MCF 10A (cell line): ENCODE measurements at regions not wholly inside any gene's neighbourhood (a gene's known extent, or its start where the extent isn't known, plus 50 kb on each side); places are given as distances from the start of the nearest gene placed in this dataset.

Source experiments
- BruUV-seq: library from RNA; stranded (reverse); fragments of 400-500 nt; replicated peaks from 2 replicates; lab custom pipeline; 2021; lab: Mats Ljungman, UMichigan
- CTCF ChIA-PET: fragments of 300-600 bp; sonication (Branson Sonifier 250); formaldehyde crosslinking; extraction: SDS; loops from one replicate; lab custom pipeline; 2021; ENCODE audit warnings: antibody characterized with exemption, inconsistent platforms; lab: Yijun Ruan, JAX
- POLR2A ChIA-PET: fragments of 300-600, 350-650 bp; sonication (Branson Sonifier 250); formaldehyde crosslinking; extraction: SDS; loops from one replicate; lab custom pipeline; 2020; ENCODE audit warnings: antibody characterized with exemption, inconsistent platforms; lab: Yijun Ruan, JAX
- DNase-seq: peaks from one replicate; pipeline ENCODE4 v3.0.0-alpha.2; 2018; ENCODE audit not compliant: unreplicated experiment
- H3K27ac Mint-ChIP-seq: one replicate; pipeline ENCODE4 v1.8.0; 2022; ENCODE audit warnings: mild to moderate bottlenecking, low read depth, mixed read lengths; ENCODE audit not compliant: unreplicated experiment
- H3K27me3 Mint-ChIP-seq: one replicate; pipeline ENCODE4 v1.8.0; 2022; ENCODE audit warnings: mixed read lengths; ENCODE audit not compliant: insufficient read depth, unreplicated experiment
- H3K36me3 Mint-ChIP-seq: one replicate; pipeline ENCODE4 v1.8.0; 2022; ENCODE audit warnings: mild to moderate bottlenecking, moderate library complexity, mixed read lengths; ENCODE audit not compliant: insufficient read depth, unreplicated experiment
- H3K4me1 Mint-ChIP-seq: one replicate; pipeline ENCODE4 v1.8.0; 2022; ENCODE audit warnings: mixed read lengths; ENCODE audit not compliant: insufficient read depth, unreplicated experiment
- H3K4me3 Mint-ChIP-seq: one replicate; pipeline ENCODE4 v1.8.0; 2022; ENCODE audit warnings: mild to moderate bottlenecking, moderate library complexity, mixed read lengths; ENCODE audit not compliant: unreplicated experiment
- H3K9me3 Mint-ChIP-seq: one replicate; pipeline ENCODE4 v1.8.0; 2022; ENCODE audit warnings: mixed read lengths; ENCODE audit not compliant: unreplicated experiment
- intact Hi-C: fragments of 100-400 bp; cut with micrococcal nuclease; formaldehyde crosslinking; loops from 2 replicates; pipeline ENCODE4 v1.14.1; 2022
- TF ChIP-seq, protein P1 (sequence below): fragments of 200-600 bp; IDR thresholded peaks from one replicate; pipeline ENCODE4 v1.8.0; 2022; ENCODE audit warnings: antibody characterized with exemption, mild to moderate bottlenecking; ENCODE audit not compliant: unreplicated experiment

DNA sequence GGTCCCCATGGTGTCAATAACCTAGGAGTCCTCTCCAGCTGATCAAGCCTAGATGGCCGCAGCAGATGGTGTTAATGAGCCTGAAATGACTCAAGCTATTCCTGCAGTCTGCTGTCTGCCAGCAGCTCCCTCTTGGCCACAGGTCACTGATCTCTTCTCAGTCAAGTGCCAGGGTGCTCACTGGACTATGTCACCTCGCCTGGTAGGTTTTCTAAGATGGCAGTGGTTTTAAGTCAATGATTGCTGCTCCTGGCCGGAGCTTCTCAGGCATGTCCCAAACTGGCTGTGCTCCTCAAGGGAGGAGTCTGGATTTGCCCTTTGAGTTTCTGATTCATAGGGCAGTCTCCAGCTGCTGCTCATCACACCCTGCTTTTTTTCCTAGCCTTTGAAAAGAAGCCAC, 58.6 kb upstream of the SHISA6 start:
- ChIA-PET CTCF (interaction anchor here (0.6 kb wide), 1 partner anchor 41 kb away, joined by 5 read pairs; no protein-coding TSS in a partner anchor), POLR2A (no interaction called here)
- Mint-ChIP-seq H3K4me3 (no peak overlapping the region), H3K27ac (no peak overlapping the region), H3K4me1 (no peaks in the 10 kb centered on the region), H3K27me3 (no peaks in the 10 kb centered on the region), H3K9me3 (no peaks in the 10 kb centered on the region), H3K36me3 (no peaks in the 10 kb centered on the region)
- intact Hi-C loops = no loop called here
- no TSS peak for BruUV-seq
- TF ChIP-seq, protein P1, sequence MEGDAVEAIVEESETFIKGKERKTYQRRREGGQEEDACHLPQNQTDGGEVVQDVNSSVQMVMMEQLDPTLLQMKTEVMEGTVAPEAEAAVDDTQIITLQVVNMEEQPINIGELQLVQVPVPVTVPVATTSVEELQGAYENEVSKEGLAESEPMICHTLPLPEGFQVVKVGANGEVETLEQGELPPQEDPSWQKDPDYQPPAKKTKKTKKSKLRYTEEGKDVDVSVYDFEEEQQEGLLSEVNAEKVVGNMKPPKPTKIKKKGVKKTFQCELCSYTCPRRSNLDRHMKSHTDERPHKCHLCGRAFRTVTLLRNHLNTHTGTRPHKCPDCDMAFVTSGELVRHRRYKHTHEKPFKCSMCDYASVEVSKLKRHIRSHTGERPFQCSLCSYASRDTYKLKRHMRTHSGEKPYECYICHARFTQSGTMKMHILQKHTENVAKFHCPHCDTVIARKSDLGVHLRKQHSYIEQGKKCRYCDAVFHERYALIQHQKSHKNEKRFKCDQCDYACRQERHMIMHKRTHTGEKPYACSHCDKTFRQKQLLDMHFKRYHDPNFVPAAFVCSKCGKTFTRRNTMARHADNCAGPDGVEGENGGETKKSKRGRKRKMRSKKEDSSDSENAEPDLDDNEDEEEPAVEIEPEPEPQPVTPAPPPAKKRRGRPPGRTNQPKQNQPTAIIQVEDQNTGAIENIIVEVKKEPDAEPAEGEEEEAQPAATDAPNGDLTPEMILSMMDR = no peak
- DNase-seq = no peak

DNA sequence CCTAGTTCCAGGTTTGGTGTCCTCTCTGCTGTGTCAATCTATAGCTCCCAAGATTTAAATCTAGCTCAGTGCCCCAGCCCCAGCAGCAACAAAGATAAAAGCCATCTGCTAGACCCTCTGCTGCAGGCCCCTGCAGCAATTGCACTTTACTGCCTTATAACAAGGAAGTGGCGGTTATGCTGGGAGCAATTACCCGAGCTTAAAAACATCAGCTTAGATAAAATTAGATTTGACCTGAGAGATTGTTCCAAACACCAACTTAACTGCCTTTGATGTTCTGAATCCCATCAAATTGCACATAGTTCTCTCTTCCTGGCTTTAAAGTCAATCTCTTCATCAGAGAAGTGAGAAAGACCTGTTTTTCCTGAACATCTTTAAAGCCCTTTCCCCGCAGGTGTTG, 62.4 kb upstream of the SHISA6 start:
- intact Hi-C loops = no loop called here
- no TSS peak for BruUV-seq
- DNase-seq = no peak
- no peak overlapping the region for H3K4me3 Mint-ChIP-seq
- ChIA-PET CTCF (no interaction called here), POLR2A (no interaction called here)
- TF ChIP-seq, protein P1 = no peak
- no peak overlapping the region for H3K27ac Mint-ChIP-seq
- no peaks in the 10 kb centered on the region for H3K9me3 Mint-ChIP-seq
- no peaks in the 10 kb centered on the region for H3K36me3 Mint-ChIP-seq
- no peaks in the 10 kb centered on the region for H3K4me1 Mint-ChIP-seq
- no peaks in the 10 kb centered on the region for H3K27me3 Mint-ChIP-seq

DNA sequence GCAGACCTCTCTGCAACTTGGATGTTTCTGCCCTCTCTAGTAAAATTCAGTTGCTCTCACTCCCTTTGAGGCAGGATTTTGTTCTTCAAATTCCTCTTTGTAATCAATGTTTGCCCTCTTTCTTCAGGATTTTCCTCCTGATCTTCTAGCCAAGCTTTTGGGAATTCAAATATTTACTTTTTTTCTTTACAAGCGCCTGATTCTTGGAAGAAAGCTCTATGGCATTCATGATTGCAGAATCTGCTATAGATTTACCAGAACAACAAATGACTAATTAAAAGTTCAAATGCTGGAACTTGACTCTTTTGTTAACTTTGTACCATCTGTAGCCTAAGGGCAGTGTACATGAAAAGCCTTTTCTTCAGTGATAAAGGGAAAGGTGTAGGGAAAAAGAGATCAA, 63.7 kb upstream of the SHISA6 start:
- Mint-ChIP-seq H3K27ac (no peak overlapping the region), H3K36me3 (no peaks in the 10 kb centered on the region), H3K9me3 (no peaks in the 10 kb centered on the region), H3K27me3 (no peaks in the 10 kb centered on the region), H3K4me1 (no peaks in the 10 kb centered on the region), H3K4me3 (no peak overlapping the region)
- intact Hi-C loops = no loop called here
- TF ChIP-seq, protein P1 = no peak
- DNase-seq = no peak
- POLR2A ChIA-PET = no interaction called here
- no TSS peak for BruUV-seq
- CTCF ChIA-PET = no interaction called here

DNA sequence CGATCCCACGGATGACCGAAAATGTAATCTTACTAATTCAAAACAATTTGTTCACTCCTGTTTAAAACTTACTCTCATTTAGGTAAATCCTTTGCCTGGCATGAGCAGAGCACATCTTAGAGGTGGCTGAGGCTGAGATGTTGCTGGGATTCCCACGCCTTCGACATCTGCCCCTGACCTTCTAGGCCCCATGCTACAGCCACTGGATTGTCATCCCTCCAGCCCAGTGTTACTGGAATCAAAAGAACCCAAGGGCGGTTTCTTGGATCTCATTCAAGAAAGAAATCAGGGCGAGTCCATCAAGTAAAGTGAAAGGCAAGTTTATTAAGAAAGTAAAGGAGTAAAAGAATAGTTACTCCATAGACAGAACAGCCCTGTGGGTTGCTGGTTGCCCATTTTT, 64.5 kb upstream of the SHISA6 start:
- Mint-ChIP-seq H3K4me1 (no peaks in the 10 kb centered on the region), H3K27ac (no peak overlapping the region), H3K4me3 (no peak overlapping the region), H3K36me3 (no peaks in the 10 kb centered on the region), H3K9me3 (no peaks in the 10 kb centered on the region), H3K27me3 (no peaks in the 10 kb centered on the region)
- POLR2A ChIA-PET = no interaction called here
- CTCF ChIA-PET = no interaction called here
- BruUV-seq = no TSS peak
- intact Hi-C loops = no loop called here
- TF ChIP-seq, protein P1 = no peak
- DNase-seq = no peak
